ENCODE measurements at regions not wholly inside any gene's neighbourhood (a gene's known extent, or its start where the extent isn't known, plus 50 kb on each side); places are given as distances from the start of the nearest gene placed in this dataset.

DNA sequence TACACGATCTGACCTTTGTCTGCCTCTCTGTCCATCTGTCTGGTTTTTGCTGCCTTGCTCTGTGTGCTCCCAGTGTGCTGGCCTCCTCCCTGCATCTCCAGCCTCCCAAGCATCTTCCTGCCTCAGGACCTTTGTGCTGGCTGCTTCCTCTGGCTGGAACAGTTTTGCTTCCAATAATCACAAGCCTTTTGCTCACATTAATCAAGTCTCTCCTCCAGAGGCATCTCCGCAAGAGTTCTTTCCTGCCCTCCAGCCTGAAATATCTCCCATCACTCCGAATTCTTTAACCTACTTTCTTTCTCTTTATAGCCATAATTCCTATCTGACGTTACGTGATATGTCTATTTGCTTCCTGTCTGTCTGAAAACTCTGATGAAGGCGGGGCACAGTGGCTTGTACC, 267.1 kb downstream of the ABCC12 start:
- Histone ChIP-seq H3K9me3 (ENCODE audit: control insufficient read depth, insufficient read depth, low read length) (no peaks in the 10 kb centered on the region), H3K27ac (ENCODE audit: low read depth, low read length) (no peak overlapping the region), H3K4me3 (ENCODE audit: low read depth, low read length) (no peak overlapping the region), H3K27me3 (ENCODE audit: control insufficient read depth, insufficient read depth, low read length) (peaks cover 5% of the 10 kb centered on the region)
- no peak for DNase-seq (ENCODE audit: low read depth, low spot score)
- POLR2A ChIA-PET, result no interaction called here
- CTCF ChIA-PET, result no interaction called here
- TF ChIP-seq, protein P1, sequence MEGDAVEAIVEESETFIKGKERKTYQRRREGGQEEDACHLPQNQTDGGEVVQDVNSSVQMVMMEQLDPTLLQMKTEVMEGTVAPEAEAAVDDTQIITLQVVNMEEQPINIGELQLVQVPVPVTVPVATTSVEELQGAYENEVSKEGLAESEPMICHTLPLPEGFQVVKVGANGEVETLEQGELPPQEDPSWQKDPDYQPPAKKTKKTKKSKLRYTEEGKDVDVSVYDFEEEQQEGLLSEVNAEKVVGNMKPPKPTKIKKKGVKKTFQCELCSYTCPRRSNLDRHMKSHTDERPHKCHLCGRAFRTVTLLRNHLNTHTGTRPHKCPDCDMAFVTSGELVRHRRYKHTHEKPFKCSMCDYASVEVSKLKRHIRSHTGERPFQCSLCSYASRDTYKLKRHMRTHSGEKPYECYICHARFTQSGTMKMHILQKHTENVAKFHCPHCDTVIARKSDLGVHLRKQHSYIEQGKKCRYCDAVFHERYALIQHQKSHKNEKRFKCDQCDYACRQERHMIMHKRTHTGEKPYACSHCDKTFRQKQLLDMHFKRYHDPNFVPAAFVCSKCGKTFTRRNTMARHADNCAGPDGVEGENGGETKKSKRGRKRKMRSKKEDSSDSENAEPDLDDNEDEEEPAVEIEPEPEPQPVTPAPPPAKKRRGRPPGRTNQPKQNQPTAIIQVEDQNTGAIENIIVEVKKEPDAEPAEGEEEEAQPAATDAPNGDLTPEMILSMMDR (IDR thresholded peaks at IDR 0.05; ENCODE audit: low read depth, low read length), result no peak

DNA sequence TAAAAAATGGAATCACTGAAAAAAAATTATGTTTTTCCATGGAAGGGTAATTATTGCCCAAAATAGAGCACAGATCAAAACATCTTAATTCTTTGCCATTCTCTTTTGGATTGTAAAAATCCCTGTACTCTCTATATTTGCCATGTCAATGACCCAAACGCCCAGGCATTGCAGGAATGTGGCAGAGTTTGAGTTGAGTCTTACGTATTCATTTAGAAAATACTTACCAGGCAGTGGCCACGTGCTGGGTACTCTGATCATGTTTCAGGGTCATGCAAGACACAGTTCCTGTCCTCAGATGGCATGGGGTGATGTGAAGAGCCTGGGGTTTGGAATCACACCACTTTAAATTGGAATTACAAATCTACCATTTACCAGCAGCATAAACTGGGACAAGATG, 267.7 kb downstream of the ABCC12 start:
- TF ChIP-seq, protein P1 (IDR thresholded peaks at IDR 0.05; ENCODE audit: low read depth, low read length), result no peak
- Histone ChIP-seq H3K27ac (ENCODE audit: low read depth, low read length) (no peak overlapping the region), H3K4me3 (ENCODE audit: low read depth, low read length) (no peak overlapping the region), H3K27me3 (ENCODE audit: control insufficient read depth, insufficient read depth, low read length) (peaks cover 5% of the 10 kb centered on the region), H3K9me3 (ENCODE audit: control insufficient read depth, insufficient read depth, low read length) (no peaks in the 10 kb centered on the region)
- ChIA-PET POLR2A (no interaction called here), CTCF (interaction anchor here (1.3 kb wide), 1 partner anchor 276 kb away, joined by 3 read pairs; no protein-coding TSS in a partner anchor)
- DNase-seq (ENCODE audit: low read depth, low spot score), result no peak

DNA sequence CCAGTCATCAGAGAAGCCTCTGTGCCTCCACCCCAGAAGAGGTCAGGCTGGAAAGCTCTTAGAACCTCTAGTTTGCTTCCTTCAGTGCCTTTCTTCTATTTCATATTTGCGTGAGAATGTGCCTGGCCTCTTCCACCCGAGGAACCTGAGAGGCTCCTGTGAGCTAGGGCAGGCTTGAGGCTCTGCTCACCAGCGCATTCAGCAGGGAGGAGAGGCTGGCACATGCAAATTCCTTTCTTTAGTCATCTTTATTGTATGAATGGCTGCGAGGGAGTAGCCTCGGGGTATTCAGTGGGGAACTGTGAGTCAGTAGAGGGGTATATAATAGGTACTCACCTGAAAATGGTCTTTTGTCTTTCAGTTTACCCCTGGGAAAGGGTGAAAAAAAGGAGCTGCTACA, 268.3 kb downstream of the ABCC12 start:
- Histone ChIP-seq H3K9me3 (ENCODE audit: control insufficient read depth, insufficient read depth, low read length) (no peaks in the 10 kb centered on the region), H3K4me3 (ENCODE audit: low read depth, low read length) (no peak overlapping the region), H3K27me3 (ENCODE audit: control insufficient read depth, insufficient read depth, low read length) (peaks cover 5% of the 10 kb centered on the region), H3K27ac (ENCODE audit: low read depth, low read length) (no peak overlapping the region)
- DNase-seq (ENCODE audit: low read depth, low spot score), result no peak
- CTCF ChIA-PET, result interaction anchor here (1.3 kb wide), 1 partner anchor 277 kb away, joined by 3 read pairs; no protein-coding TSS in a partner anchor
- TF ChIP-seq, protein P1 (IDR thresholded peaks at IDR 0.05; ENCODE audit: low read depth, low read length), result no peak
- POLR2A ChIA-PET, result no interaction called here

DNA sequence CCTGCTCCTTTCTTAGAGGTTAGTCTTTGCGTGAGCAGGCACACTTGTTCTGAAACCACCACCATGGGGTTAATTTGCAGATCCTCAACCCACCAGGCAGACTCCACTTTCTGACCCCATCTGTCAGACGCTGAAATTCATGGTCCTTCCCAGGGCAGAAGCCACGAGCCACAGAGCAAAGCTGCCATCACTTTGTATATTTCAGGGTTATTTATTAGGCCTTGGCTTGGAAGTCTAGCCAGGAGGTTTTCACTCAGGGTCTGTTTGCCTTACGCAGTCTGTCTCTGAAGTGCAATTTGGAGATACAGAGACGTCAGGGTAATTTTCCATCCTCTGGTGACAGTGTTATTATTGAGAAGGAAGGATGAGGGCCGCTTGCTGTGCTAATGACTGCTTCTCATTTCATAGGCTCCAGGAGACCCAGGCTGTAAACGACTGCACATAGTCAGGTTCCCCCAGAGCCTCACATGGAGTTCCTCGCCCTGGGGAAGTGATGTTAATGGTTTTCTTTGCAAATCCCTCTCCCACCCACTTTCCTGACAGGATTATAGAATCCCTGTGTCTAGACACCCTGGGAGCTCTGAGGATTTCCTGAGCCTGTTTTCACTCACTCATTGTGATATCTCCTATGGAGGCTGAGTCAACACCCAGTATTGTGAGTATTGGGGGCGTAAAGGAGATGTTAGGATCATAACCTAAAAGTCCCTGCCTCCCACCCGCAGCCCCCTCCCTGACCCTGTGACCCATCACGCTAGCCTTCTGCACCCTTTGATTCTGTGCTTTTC, 269.0 kb downstream of the ABCC12 start:
- Histone ChIP-seq H3K27me3 (ENCODE audit: control insufficient read depth, insufficient read depth, low read length) (peaks cover 5% of the 10 kb centered on the region), H3K27ac (ENCODE audit: low read depth, low read length) (no peak overlapping the region), H3K4me3 (ENCODE audit: low read depth, low read length) (no peak overlapping the region), H3K9me3 (ENCODE audit: control insufficient read depth, insufficient read depth, low read length) (no peaks in the 10 kb centered on the region)
- DNase-seq (ENCODE audit: low read depth, low spot score), result no peak
- ChIA-PET CTCF (interaction anchor here (1.3 kb wide), 1 partner anchor 278 kb away, joined by 3 read pairs; no protein-coding TSS in a partner anchor), POLR2A (no interaction called here)
- TF ChIP-seq, protein P1 (IDR thresholded peaks at IDR 0.05; ENCODE audit: low read depth, low read length), result no peak

DNA sequence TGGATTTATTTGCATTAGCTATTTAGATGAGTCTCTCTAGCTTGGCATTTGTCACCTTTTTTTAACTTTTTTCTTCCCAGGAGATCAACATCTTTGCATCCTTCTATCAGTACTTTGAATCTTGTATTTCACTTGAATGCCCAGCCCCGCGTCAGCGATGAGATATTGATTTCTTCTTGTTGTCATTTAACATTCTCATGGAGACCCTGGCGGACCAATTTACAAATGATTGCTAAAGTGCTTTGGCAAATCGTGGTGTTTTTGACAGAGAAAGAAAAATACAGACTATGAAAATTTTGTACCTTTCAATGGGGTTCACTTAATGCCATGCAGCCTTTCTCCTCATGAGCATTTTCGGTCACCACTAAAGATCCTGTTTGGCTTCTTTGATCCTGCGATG, 269.7 kb downstream of the ABCC12 start:
- CTCF ChIA-PET, result no interaction called here
- Histone ChIP-seq H3K27me3 (ENCODE audit: control insufficient read depth, insufficient read depth, low read length) (peaks cover 5% of the 10 kb centered on the region), H3K9me3 (ENCODE audit: control insufficient read depth, insufficient read depth, low read length) (no peaks in the 10 kb centered on the region), H3K4me3 (ENCODE audit: low read depth, low read length) (no peak overlapping the region), H3K27ac (ENCODE audit: low read depth, low read length) (no peak overlapping the region)
- TF ChIP-seq, protein P1 (IDR thresholded peaks at IDR 0.05; ENCODE audit: low read depth, low read length), result no peak
- POLR2A ChIA-PET, result no interaction called here
- DNase-seq (ENCODE audit: low read depth, low spot score), result no peak
